GM19438 (cell line): ENCODE measurements at regions not wholly inside any gene's neighbourhood (a gene's known extent, or its start where the extent isn't known, plus 50 kb on each side); places are given as distances from the start of the nearest gene placed in this dataset.
"Not testable (repeated sequence)": the region's sequence is repeated elsewhere in the genome, so short reads cannot be mapped to it uniquely, and the experiment has no call there.

Experiments
- ATAC-seq: cut with Tn5 transposase; IDR thresholded peaks from one replicate; pipeline ENCODE4 v1.9.1; 2021; ENCODE audit warnings: low read depth; ENCODE audit not compliant: unreplicated experiment

- no peak for ATAC-seq
These were observed 957.1 kb downstream of the SORCS3 start for GRCh38 chr10:105598207-105598606.

- no peak for ATAC-seq
These were observed 956.2 kb downstream of the SORCS3 start for GRCh38 chr10:105597312-105597711.

- ATAC-seq = no peak
These were observed 955.7 kb downstream of the SORCS3 start for GRCh38 chr10:105596749-105597148.

GRCh38 chr10:105594296-105594695 is 953.2 kb downstream of the SORCS3 start:
- no peak for ATAC-seq

- no peak for ATAC-seq
These were observed 951.4 kb downstream of the SORCS3 start for GRCh38 chr10:105592468-105592867.

- ATAC-seq = no peak
These were observed 945.5 kb downstream of the SORCS3 start for GRCh38 chr10:105586451-105587098.

GRCh38 chr10:105585753-105586152 is 944.7 kb downstream of the SORCS3 start:
- ATAC-seq = no peak

GRCh38 chr10:105585171-105585570 is 944.1 kb downstream of the SORCS3 start:
- ATAC-seq = no peak

- ATAC-seq = no peak
These were observed 938.0 kb downstream of the SORCS3 start for GRCh38 chr10:105579112-105579511.

GRCh38 chr10:105577865-105578607 is 936.9 kb downstream of the SORCS3 start:
- no peak for ATAC-seq

- ATAC-seq = no peak
These were observed 918.4 kb downstream of the SORCS3 start for GRCh38 chr10:105559333-105560097.

- ATAC-seq = not testable (repeated sequence)
These were observed 909.4 kb downstream of the SORCS3 start for GRCh38 chr10:105550453-105550852.

- ATAC-seq = no peak
These were observed 908.6 kb downstream of the SORCS3 start for GRCh38 chr10:105549731-105550130.

- no peak for ATAC-seq
These were observed 904.0 kb downstream of the SORCS3 start for GRCh38 chr10:105545101-105545500.

- ATAC-seq = no peak
These were observed 899.3 kb downstream of the SORCS3 start for GRCh38 chr10:105540381-105540780.

GRCh38 chr10:105538874-105539273 is 897.8 kb downstream of the SORCS3 start:
- ATAC-seq = no peak

GRCh38 chr10:105535478-105535877 is 894.4 kb downstream of the SORCS3 start:
- ATAC-seq = no peak

- no peak for ATAC-seq
These were observed 893.0 kb downstream of the SORCS3 start for GRCh38 chr10:105534086-105534485.

- ATAC-seq = no peak
These were observed 875.4 kb downstream of the SORCS3 start for GRCh38 chr10:105516511-105516910.

GRCh38 chr10:105514106-105514505 is 873.0 kb downstream of the SORCS3 start:
- no peak for ATAC-seq

- ATAC-seq = no peak
These were observed 868.4 kb downstream of the SORCS3 start for GRCh38 chr10:105509517-105509916.
